Bronchial epithelial cell (primary cell): ENCODE measurements at regions not wholly inside any gene's neighbourhood (a gene's known extent, or its start where the extent isn't known, plus 50 kb on each side); places are given as distances from the start of the nearest gene placed in this dataset.

Experiments used
- DNase-seq: peaks from one replicate; pipeline ENCODE4 v3.0.0-alpha.2; 2010; ENCODE audit warnings: low read depth
- FAIRE-seq: peaks from 2 replicates; lab custom pipeline; 2011; peaks lifted over from hg19 to GRCh38; lab: Jason Lieb, UNC
- H3K27me3 ChIP-seq: 2 replicates; pipeline ENCODE4 v1.5.1; 2011; ENCODE audit warnings: low read length; ENCODE audit not compliant: control insufficient read depth, insufficient read depth
- H3K36me3 ChIP-seq: 2 replicates; pipeline ENCODE4 v1.5.1; 2011; ENCODE audit warnings: low read length; ENCODE audit not compliant: control insufficient read depth, insufficient read depth
- H3K4me3 ChIP-seq: 2 replicates; pipeline ENCODE4 v1.5.1; 2011; ENCODE audit warnings: mild to moderate bottlenecking, low read depth, low read length, control low read depth
- TF ChIP-seq, protein P1 (sequence below): IDR thresholded peaks from 2 replicates; pipeline ENCODE4 v1.5.1; 2011; ENCODE audit warnings: mild to moderate bottlenecking, moderate library complexity, low read length, control low read depth, inconsistent platforms; ENCODE audit not compliant: insufficient read depth, severe bottlenecking

DNA sequence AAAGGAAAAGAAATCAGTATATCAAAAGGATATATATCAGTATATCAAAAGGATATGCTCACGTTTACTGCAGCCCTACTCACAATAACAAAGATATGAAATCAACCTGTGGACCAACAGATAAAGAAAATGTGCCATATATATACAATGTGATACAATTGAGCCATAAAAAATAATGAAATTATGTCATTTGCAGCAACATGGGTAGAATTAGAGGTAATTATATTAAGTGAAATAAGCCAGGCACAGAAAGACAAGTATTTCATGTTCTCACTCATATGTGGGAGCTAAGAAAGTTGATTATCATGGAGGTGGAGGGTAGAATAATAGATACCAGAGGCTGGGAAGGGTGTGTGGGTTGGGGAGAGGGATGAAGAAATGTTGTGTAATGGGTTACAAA is 102.9 kb upstream of the MARCKS start:
- FAIRE-seq: no peak
- no peak for DNase-seq
- H3K27me3 ChIP-seq: no peaks in the 10 kb centered on the region
- TF ChIP-seq, protein P1, sequence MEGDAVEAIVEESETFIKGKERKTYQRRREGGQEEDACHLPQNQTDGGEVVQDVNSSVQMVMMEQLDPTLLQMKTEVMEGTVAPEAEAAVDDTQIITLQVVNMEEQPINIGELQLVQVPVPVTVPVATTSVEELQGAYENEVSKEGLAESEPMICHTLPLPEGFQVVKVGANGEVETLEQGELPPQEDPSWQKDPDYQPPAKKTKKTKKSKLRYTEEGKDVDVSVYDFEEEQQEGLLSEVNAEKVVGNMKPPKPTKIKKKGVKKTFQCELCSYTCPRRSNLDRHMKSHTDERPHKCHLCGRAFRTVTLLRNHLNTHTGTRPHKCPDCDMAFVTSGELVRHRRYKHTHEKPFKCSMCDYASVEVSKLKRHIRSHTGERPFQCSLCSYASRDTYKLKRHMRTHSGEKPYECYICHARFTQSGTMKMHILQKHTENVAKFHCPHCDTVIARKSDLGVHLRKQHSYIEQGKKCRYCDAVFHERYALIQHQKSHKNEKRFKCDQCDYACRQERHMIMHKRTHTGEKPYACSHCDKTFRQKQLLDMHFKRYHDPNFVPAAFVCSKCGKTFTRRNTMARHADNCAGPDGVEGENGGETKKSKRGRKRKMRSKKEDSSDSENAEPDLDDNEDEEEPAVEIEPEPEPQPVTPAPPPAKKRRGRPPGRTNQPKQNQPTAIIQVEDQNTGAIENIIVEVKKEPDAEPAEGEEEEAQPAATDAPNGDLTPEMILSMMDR: no peak
- H3K4me3 ChIP-seq: no peak overlapping the region
- no peaks in the 10 kb centered on the region for H3K36me3 ChIP-seq

DNA sequence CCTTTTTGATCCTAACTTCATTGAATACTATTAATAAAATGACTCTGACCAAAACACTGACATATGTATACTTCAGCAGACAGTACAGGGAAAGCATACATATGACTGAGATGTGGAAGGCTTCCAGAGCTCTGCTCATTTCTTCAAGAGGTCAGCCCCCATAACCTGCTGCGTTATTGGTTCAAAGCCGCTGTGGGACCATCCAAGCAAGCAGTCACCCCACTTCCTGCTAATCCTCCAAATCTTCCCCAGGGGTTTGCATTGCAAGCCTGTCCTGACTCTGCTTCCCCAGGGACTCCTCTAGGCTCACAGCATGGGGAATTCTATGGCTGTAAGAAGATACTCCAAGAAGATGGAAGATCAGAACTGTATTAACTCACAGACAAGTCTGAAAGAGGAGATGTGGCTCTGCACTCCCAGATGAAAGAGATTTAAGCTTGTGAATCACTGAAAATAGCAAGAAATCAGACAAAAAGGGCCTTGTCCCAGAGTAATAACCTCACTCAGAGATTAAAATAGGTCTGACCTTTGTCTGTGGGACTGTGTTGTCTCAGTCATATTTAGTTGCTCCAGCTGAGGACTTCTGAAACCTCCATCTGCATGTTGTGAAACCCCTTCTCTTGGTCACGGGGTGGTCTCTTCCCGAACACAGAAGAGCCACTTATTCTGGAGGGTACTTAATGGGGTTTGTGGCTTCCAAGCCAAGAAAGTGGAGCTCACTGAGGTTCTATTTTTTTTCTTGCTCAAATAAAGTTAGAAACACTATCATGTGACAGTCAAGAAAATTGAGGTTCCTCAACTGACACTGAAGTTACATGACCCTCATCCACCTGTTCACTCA is 101.5 kb upstream of the MARCKS start:
- FAIRE-seq (no peak), DNase-seq (no peak)
- Histone ChIP-seq H3K4me3 (no peak overlapping the region), H3K27me3 (no peaks in the 10 kb centered on the region), H3K36me3 (no peaks in the 10 kb centered on the region)
- TF ChIP-seq, protein P1: no peak

DNA sequence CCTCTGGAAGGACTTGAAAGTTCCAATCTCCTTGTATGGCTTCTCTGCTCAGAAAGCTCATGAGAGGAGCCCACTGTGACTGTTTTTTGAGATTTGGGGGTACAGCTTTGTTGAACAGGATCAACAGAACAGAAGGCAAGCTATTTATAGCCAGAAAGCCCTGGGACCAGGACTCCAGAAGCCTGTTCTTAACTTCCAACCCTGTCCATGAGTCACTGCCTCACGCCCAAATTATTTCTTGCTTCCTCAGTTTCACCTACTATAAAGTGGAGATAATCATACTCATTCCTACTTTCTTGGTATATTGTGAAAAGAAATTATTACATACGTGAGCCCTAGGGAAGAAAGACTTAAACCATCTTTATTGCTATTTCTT is 100.9 kb upstream of the MARCKS start:
- TF ChIP-seq, protein P1: no peak
- Histone ChIP-seq H3K27me3 (no peaks in the 10 kb centered on the region), H3K36me3 (no peaks in the 10 kb centered on the region), H3K4me3 (no peak overlapping the region)
- DNase-seq (no peak), FAIRE-seq (no peak)

DNA sequence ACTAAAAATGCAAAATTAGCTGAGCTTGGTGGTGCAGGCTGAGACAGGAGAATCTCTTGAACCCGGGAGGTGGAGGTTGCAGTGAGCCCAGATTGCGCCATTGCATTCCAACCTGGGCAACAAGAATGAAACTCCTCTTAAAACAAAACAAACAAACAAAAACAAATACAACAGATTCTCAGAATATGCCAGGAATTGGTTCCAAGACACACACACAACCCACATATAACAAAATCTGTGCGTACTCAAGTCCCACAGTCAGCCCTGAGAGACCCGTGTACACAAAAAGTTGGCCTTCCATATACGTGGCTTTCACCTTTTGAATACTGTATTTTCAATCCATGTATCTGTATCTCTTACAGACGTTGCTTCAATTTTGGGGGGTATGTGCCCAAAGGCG is 98.9 kb upstream of the MARCKS start:
- Histone ChIP-seq H3K4me3 (no peak overlapping the region), H3K27me3 (no peaks in the 10 kb centered on the region), H3K36me3 (no peaks in the 10 kb centered on the region)
- TF ChIP-seq, protein P1: no peak
- no peak for FAIRE-seq
- DNase-seq: no peak

DNA sequence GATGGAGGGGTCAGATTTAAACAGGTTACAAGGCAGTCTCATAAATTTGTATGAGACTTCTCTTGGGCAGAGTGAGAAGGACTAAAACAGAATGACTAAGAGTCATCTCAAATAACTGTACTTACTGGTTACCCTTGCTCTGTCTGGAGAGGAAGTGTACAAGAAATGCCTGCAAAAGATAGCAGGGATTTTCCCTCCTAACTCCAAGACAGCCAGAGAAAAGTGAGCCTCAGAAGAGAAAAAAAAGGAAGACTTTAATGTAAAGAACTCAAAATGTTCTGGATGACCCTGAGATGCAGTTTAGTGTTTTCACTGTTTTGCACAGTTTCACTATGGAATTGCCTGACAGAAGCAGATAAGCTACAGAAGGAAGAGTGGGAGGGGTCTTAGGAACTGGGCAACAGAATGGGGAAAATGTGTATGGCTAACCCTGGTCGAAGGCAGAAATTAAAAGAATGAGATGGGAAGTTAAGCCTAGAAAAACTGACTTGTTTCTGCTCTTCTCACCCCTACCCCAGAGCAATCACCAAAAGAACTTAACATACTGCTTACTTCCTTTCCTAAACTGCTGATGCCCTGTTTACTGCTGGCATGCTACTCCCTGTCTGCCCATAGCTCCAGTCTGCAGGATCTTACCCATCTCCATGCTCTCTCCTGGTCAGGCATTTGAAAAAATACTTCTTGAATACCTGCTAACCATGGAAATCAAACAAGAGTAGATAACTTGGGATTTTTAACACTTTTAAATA is 98.1 kb upstream of the MARCKS start:
- Histone ChIP-seq H3K4me3 (no peak overlapping the region), H3K27me3 (no peaks in the 10 kb centered on the region), H3K36me3 (no peaks in the 10 kb centered on the region)
- TF ChIP-seq, protein P1: no peak
- FAIRE-seq: no peak
- DNase-seq: peak; percentile 62
